Activated CD4-positive, alpha-beta T cell treated with anti-CD3 and anti-CD28 coated beads, Interleukin-2, amount 50 U/mL, for 24 hours (primary cell): ENCODE measurements at regions not wholly inside any gene's neighbourhood (a gene's known extent, or its start where the extent isn't known, plus 50 kb on each side); places are given as distances from the start of the nearest gene placed in this dataset.
"Not testable (repeated sequence)": the region's sequence is repeated elsewhere in the genome, so short reads cannot be mapped to it uniquely, and the experiment has no call there.

Experiments used
- DNase-seq, 2 donors: peaks; one replicate each; pipeline ENCODE4 v3.0.0-alpha.2; 2020; ENCODE audit warnings: low read depth in 1 of 2, low spot score in 1 of 2

DNA sequence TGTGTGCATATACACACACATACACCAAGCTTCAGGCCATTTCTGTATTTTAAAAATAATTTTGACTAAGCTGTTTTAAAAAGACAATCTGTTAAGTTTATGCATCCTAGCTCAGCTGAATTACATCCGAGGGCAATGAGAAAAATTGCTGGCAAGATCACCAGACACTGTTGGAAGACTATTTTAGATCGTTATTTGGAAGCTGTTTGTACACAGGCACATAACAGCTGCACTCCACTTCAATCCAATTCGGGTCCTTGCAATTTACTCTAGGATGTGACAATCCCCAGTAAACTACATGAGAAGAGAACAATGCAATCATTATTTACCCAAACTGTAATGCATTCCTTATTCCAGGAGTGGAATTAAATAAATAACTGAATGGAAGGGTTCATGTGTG lies 79.3 kb upstream of the RASA1 start:
- DNase-seq: no peak

DNA sequence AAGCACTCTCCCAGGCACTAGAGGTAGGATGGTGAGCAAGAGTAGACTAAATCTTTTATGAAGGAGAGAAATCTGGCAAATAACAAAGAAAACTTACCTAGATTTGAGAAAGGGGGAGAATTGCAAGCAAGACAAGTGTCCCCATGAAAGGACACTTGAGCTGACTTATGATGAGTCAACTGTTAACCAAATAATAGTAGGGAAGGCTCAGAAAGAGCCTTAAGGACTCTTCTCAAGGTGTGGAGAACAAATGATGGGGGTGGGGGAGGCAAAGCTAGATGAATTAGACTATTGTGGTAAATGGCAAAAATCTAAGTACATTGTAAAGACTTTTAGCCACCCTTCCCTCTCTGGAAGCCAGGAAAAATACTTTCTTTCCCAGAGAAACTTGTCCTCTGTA lies 77.6 kb upstream of the RASA1 start:
- DNase-seq: no peak

GRCh38 chr5:87190687-87191086 lies 77.0 kb upstream of the RASA1 start:
- DNase-seq: no peak

- DNase-seq: no peak
These were observed 76.0 kb upstream of the RASA1 start for GRCh38 chr5:87191645-87192044.

DNA sequence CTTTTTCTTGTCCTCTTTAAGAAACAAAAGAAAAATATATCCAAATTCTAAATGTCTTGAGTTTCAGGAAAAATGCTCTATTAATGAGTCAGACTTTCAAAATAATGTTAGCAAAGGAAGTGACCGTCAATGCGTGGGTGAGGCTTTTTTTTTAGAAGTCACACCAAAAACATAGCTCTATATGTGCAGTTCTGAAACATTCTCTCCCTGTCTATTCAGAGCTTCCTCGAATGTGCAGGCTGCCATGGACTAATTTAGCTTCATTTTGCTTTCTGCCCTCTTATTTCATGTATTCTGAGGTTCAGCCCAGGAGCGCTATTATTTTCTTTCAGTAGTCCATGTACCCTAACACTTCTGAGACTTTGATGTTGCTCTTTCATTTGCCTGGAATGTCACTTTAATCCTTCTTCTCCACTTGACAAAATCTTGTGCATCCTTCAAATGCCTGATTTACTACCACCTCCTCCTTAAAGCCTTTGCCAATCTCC lies 72.5 kb upstream of the RASA1 start:
- DNase-seq: peak in 1 of 2 donors; percentile 38

DNA sequence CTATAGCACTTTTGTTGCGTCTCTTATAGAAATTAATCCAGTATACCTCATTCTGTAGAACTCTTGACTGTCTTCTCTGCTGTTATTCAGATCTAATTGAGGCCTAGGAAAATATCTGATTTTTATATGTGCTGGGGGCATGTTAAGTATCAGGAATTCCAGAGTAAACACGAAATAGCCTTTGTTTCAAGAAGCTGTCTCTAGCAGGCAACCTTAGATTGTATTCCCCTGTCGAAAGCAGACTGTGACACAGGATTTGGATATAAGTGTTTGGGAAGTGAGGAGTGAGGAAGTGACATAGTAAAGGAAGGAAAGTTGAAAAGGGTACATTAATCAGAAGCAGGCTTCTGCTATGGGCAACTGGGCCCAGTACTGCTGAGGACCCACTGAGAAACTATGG lies 72.1 kb upstream of the RASA1 start:
- no peak for DNase-seq

DNA sequence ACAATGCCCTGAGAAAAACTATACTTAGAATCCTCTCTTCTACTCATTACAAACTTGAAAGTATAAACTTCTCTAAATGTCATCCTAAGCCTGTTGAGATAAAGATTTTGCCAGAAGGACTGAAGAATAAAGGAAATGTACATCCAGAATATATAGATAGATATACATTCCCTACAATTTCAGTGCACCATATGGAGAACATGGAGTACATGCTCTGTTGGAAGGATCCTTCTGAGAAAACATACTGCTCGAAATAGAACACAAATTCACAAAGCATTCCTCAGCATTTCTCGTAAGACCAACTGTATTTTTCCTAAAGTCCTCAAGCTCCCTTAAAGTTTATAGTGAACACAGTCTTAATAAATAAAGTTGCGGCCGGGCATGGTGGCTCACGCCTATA lies 69.7 kb upstream of the RASA1 start:
- no peak for DNase-seq

- DNase-seq: not testable (repeated sequence)
These were observed 68.4 kb upstream of the RASA1 start for GRCh38 chr5:87199246-87199645.

DNA sequence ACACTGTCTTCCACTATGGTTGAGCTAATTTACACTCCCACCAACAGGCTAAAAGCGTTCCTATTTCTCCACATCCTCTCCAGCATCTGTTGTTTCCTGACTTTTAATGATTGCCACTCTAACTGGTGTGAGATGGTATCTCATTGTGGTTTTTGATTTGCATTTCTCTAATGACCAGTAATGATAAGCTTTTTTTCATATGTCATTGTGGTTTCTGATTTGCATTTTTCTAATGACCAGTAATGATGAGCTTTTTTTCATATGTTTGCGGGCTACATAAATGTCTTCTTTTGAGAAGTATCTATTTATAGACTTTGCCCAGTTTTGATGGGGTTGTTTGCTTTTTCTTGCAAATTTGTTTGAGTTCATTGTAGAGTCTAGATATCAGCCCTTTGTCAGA lies 68.0 kb upstream of the RASA1 start:
- DNase-seq: not testable (repeated sequence)

DNA sequence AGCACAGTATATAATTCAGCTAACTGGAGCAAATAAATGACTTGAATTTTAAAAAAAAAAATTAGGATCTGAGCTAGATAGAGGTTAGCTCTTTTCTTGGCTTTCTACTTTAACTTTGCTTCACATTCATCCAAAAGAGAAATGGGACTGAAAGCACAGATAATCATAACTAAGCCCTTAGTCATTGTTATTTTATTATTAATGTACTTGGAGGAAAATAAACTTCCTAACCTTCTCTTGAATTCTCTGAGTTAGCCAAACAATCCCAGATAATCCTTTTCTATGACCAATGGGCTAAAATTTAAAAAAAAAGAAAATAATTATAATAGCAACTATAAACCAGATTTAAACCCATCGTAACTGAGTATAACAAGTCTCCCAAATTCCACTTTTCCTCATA lies 57.6 kb upstream of the RASA1 start:
- DNase-seq: no peak

- DNase-seq: no peak
These were observed 56.9 kb upstream of the RASA1 start for GRCh38 chr5:87210743-87211142.

DNA sequence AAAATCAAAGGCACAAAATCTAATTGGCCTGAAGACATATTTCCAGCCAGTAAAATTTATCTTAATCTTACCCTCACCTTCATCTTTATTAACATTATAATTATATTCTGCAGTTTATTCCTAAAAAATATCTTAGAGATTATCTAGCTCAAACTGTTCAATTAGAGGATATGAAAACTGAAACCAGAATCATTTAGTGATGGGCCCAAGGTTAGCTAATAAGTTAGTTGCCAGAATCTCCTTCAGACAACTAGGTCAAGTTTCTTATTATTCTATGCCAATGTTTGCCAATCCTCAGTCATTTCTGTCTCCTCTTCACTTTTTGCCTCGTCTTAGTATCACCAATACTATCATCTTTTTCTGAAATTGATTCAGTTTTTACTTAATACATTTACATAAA lies 56.0 kb upstream of the RASA1 start:
- no peak for DNase-seq

GRCh38 chr5:87212183-87212582 lies 55.5 kb upstream of the RASA1 start:
- DNase-seq: not testable (repeated sequence)

GRCh38 chr5:87217480-87217879 lies 50.2 kb upstream of the RASA1 start:
- not testable (repeated sequence) for DNase-seq
